ENCODE measurements at regions not wholly inside any gene's neighbourhood (a gene's known extent, or its start where the extent isn't known, plus 50 kb on each side); places are given as distances from the start of the nearest gene placed in this dataset.

GRCh38 chr1:57536749-57537423 lies 113.0 kb upstream of the DAB1 start:
- TF ChIP-seq, protein P1, sequence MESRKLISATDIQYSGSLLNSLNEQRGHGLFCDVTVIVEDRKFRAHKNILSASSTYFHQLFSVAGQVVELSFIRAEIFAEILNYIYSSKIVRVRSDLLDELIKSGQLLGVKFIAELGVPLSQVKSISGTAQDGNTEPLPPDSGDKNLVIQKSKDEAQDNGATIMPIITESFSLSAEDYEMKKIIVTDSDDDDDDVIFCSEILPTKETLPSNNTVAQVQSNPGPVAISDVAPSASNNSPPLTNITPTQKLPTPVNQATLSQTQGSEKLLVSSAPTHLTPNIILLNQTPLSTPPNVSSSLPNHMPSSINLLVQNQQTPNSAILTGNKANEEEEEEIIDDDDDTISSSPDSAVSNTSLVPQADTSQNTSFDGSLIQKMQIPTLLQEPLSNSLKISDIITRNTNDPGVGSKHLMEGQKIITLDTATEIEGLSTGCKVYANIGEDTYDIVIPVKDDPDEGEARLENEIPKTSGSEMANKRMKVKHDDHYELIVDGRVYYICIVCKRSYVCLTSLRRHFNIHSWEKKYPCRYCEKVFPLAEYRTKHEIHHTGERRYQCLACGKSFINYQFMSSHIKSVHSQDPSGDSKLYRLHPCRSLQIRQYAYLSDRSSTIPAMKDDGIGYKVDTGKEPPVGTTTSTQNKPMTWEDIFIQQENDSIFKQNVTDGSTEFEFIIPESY (IDR thresholded peaks at IDR 0.05; ENCODE audit: borderline replicate concordance, low read depth) = no peak
- TF ChIP-seq, protein P2, sequence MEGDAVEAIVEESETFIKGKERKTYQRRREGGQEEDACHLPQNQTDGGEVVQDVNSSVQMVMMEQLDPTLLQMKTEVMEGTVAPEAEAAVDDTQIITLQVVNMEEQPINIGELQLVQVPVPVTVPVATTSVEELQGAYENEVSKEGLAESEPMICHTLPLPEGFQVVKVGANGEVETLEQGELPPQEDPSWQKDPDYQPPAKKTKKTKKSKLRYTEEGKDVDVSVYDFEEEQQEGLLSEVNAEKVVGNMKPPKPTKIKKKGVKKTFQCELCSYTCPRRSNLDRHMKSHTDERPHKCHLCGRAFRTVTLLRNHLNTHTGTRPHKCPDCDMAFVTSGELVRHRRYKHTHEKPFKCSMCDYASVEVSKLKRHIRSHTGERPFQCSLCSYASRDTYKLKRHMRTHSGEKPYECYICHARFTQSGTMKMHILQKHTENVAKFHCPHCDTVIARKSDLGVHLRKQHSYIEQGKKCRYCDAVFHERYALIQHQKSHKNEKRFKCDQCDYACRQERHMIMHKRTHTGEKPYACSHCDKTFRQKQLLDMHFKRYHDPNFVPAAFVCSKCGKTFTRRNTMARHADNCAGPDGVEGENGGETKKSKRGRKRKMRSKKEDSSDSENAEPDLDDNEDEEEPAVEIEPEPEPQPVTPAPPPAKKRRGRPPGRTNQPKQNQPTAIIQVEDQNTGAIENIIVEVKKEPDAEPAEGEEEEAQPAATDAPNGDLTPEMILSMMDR (IDR thresholded peaks at IDR 0.05) = no peak
- TF ChIP-seq POLR2AphosphoS5 (IDR thresholded peaks at IDR 0.05; ENCODE audit: low read depth, low read length) (no peak), JUND (IDR thresholded peaks at IDR 0.05) (no peak), RCOR1 (IDR thresholded peaks at IDR 0.05; ENCODE audit: low read length) (no peak), RXRA (IDR thresholded peaks at IDR 0.05; ENCODE audit: borderline replicate concordance, low read depth) (no peak), ELF1 (IDR thresholded peaks at IDR 0.05) (no peak), USF1 (IDR thresholded peaks at IDR 0.05; ENCODE audit: borderline replicate concordance, low read depth) (no peak), YY1 (IDR thresholded peaks at IDR 0.05; ENCODE audit: low read depth) (no peak), CHD2 (IDR thresholded peaks at IDR 0.05; ENCODE audit: low read length, partially characterized antibody) (no peak), NRF1 (IDR thresholded peaks at IDR 0.05; ENCODE audit: low read depth, low read length) (no peak), EP300 (IDR thresholded peaks at IDR 0.05; ENCODE audit: borderline replicate concordance in 1 of 2, low read depth in 1 of 2, low read length in 1 of 2) (no peak)
- TF ChIP-seq, protein P3, sequence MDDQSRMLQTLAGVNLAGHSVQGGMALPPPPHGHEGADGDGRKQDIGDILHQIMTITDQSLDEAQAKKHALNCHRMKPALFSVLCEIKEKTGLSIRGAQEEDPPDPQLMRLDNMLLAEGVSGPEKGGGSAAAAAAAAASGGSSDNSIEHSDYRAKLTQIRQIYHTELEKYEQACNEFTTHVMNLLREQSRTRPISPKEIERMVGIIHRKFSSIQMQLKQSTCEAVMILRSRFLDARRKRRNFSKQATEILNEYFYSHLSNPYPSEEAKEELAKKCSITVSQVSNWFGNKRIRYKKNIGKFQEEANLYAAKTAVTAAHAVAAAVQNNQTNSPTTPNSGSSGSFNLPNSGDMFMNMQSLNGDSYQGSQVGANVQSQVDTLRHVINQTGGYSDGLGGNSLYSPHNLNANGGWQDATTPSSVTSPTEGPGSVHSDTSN (IDR thresholded peaks at IDR 0.05) = no peak
- TF ChIP-seq, protein P4, sequence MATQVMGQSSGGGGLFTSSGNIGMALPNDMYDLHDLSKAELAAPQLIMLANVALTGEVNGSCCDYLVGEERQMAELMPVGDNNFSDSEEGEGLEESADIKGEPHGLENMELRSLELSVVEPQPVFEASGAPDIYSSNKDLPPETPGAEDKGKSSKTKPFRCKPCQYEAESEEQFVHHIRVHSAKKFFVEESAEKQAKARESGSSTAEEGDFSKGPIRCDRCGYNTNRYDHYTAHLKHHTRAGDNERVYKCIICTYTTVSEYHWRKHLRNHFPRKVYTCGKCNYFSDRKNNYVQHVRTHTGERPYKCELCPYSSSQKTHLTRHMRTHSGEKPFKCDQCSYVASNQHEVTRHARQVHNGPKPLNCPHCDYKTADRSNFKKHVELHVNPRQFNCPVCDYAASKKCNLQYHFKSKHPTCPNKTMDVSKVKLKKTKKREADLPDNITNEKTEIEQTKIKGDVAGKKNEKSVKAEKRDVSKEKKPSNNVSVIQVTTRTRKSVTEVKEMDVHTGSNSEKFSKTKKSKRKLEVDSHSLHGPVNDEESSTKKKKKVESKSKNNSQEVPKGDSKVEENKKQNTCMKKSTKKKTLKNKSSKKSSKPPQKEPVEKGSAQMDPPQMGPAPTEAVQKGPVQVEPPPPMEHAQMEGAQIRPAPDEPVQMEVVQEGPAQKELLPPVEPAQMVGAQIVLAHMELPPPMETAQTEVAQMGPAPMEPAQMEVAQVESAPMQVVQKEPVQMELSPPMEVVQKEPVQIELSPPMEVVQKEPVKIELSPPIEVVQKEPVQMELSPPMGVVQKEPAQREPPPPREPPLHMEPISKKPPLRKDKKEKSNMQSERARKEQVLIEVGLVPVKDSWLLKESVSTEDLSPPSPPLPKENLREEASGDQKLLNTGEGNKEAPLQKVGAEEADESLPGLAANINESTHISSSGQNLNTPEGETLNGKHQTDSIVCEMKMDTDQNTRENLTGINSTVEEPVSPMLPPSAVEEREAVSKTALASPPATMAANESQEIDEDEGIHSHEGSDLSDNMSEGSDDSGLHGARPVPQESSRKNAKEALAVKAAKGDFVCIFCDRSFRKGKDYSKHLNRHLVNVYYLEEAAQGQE (IDR thresholded peaks at IDR 0.05; ENCODE audit: low read depth, low read length) = no peak

Data from SK-N-SH (cell line).